ENCODE measurements at regions not wholly inside any gene's neighbourhood (a gene's known extent, or its start where the extent isn't known, plus 50 kb on each side); places are given as distances from the start of the nearest gene placed in this dataset.

GRCh38 chr2:41942278-41942677 lies 105.5 kb upstream of the PKDCC start:
- TF ChIP-seq, protein P1, sequence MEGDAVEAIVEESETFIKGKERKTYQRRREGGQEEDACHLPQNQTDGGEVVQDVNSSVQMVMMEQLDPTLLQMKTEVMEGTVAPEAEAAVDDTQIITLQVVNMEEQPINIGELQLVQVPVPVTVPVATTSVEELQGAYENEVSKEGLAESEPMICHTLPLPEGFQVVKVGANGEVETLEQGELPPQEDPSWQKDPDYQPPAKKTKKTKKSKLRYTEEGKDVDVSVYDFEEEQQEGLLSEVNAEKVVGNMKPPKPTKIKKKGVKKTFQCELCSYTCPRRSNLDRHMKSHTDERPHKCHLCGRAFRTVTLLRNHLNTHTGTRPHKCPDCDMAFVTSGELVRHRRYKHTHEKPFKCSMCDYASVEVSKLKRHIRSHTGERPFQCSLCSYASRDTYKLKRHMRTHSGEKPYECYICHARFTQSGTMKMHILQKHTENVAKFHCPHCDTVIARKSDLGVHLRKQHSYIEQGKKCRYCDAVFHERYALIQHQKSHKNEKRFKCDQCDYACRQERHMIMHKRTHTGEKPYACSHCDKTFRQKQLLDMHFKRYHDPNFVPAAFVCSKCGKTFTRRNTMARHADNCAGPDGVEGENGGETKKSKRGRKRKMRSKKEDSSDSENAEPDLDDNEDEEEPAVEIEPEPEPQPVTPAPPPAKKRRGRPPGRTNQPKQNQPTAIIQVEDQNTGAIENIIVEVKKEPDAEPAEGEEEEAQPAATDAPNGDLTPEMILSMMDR (IDR thresholded peaks at IDR 0.05; ENCODE audit: insufficient read depth, low read depth, low read length, missing control alignments) = no peak
- DNase-seq (ENCODE audit: low read depth) = no peak
- H3K4me3 ChIP-seq (ENCODE audit: low read depth, low read length) = no peak overlapping the region

- DNase-seq (ENCODE audit: low read depth) = no peak
- TF ChIP-seq, protein P1 (IDR thresholded peaks at IDR 0.05; ENCODE audit: insufficient read depth, low read depth, low read length, missing control alignments) = no peak
- no peak overlapping the region for H3K4me3 ChIP-seq (ENCODE audit: low read depth, low read length)
Observed at GRCh38 chr2:41943159-41943558, 104.7 kb upstream of the PKDCC start.

- no peak overlapping the region for H3K4me3 ChIP-seq (ENCODE audit: low read depth, low read length)
- no peak for DNase-seq (ENCODE audit: low read depth)
- TF ChIP-seq, protein P1 (IDR thresholded peaks at IDR 0.05; ENCODE audit: insufficient read depth, low read depth, low read length, missing control alignments) = no peak
Observed at GRCh38 chr2:41944220-41944880, 103.5 kb upstream of the PKDCC start.

- H3K4me3 ChIP-seq (ENCODE audit: low read depth, low read length) = no peak overlapping the region
- TF ChIP-seq, protein P1 (IDR thresholded peaks at IDR 0.05; ENCODE audit: insufficient read depth, low read depth, low read length, missing control alignments) = no peak
- no peak for DNase-seq (ENCODE audit: low read depth)
Observed at GRCh38 chr2:41947701-41948396, 100.0 kb upstream of the PKDCC start.

DNA sequence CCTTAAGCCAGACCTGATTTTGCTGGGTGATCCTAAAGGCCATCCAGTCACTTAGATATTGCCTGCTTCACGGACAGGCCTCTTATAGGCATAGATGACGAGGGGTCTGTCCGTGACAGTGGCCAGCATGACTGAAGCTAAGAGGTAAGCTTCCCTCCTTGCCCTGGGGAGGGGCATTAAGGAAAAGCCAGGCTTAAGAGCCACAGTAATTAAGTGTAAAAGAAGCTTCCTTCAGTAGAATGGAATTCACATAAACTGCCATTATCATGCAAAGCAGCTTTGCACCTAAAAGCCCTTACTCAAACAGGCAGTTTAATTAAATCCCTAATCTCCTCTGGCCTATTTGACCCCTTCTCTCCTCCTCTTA lies 99.4 kb upstream of the PKDCC start:
- TF ChIP-seq, protein P1 (IDR thresholded peaks at IDR 0.05; ENCODE audit: insufficient read depth, low read depth, low read length, missing control alignments) = no peak
- no peak overlapping the region for H3K4me3 ChIP-seq (ENCODE audit: low read depth, low read length)
- DNase-seq (ENCODE audit: low read depth) = no peak

GRCh38 chr2:41949091-41949882 lies 98.5 kb upstream of the PKDCC start:
- H3K4me3 ChIP-seq (ENCODE audit: low read depth, low read length) = no peak overlapping the region
- TF ChIP-seq, protein P1 (IDR thresholded peaks at IDR 0.05; ENCODE audit: insufficient read depth, low read depth, low read length, missing control alignments) = no peak
- no peak for DNase-seq (ENCODE audit: low read depth)

All from GM12865 (cell line).